Subcutaneous abdominal adipose tissue (tissue), 5 donors: ENCODE measurements at regions not wholly inside any gene's neighbourhood (a gene's known extent, or its start where the extent isn't known, plus 50 kb on each side); places are given as distances from the start of the nearest gene placed in this dataset.

Experiments used
- H3K27ac ChIP-seq: one replicate; pipeline ENCODE4 v1.7.0; 2013; ENCODE audit warnings: low read depth, mild to moderate bottlenecking, inconsistent platforms, low read length, moderate library complexity
- H3K27me3 ChIP-seq, 5 donors: one replicate each; pipeline ENCODE4 v1.7.0; 2013; ENCODE audit warnings: low read length in 5 of 5, inconsistent platforms in 1 of 5; ENCODE audit not compliant: control insufficient read depth in 5 of 5, insufficient read depth in 4 of 5
- H3K36me3 ChIP-seq, 5 donors: one replicate each; pipeline ENCODE4 v1.7.0; 2013; ENCODE audit warnings: low read length in 5 of 5; ENCODE audit not compliant: control insufficient read depth in 5 of 5, insufficient read depth in 5 of 5
- H3K4me1 ChIP-seq, 5 donors: one replicate each; pipeline ENCODE4 v1.7.0; 2013; ENCODE audit warnings: low read length in 5 of 5, mild to moderate bottlenecking in 3 of 5, moderate library complexity in 1 of 5; ENCODE audit not compliant: control insufficient read depth in 5 of 5, insufficient read depth in 5 of 5
- H3K4me3 ChIP-seq, 5 donors: one replicate each; pipeline ENCODE4 v1.7.0; 2013; ENCODE audit warnings: low read length in 5 of 5, low read depth in 1 of 5
- H3K9ac ChIP-seq, 5 donors: one replicate each; pipeline ENCODE4 v1.7.0; 2013; ENCODE audit warnings: low read length in 5 of 5, mild to moderate bottlenecking in 4 of 5, moderate library complexity in 3 of 5
- H3K9me3 ChIP-seq, 5 donors: one replicate each; pipeline ENCODE4 v1.7.0; 2013; ENCODE audit warnings: low read length in 5 of 5; ENCODE audit not compliant: control insufficient read depth in 5 of 5
- donor health status: healthy.
- donor health status: healthy.
- donor health status: healthy.
- donor health status: healthy.
- donor health status: healthy.

GRCh38 chr17:428414-428813 lies 75.8 kb upstream of the RPH3AL start:
- Histone ChIP-seq H3K9ac (no peak overlapping the region), H3K9me3 (peaks cover 0 to 12% (median 5%) of the 10 kb centered on the region in 5 donors), H3K27ac (no peak overlapping the region), H3K27me3 (no peaks in the 10 kb centered on the region), H3K4me1 (peaks cover 0 to 10% (median 0%) of the 10 kb centered on the region in 5 donors), H3K36me3 (no peaks in the 10 kb centered on the region), H3K4me3 (no peak overlapping the region)

GRCh38 chr17:427891-428290 lies 75.3 kb upstream of the RPH3AL start:
- H3K27ac ChIP-seq = no peak overlapping the region
- H3K4me1 ChIP-seq = peaks cover 0 to 12% (median 0%) of the 10 kb centered on the region in 5 donors
- no peak overlapping the region for H3K4me3 ChIP-seq
- H3K36me3 ChIP-seq = no peaks in the 10 kb centered on the region
- H3K9me3 ChIP-seq = peaks cover 0 to 12% (median 5%) of the 10 kb centered on the region in 5 donors
- no peak overlapping the region for H3K9ac ChIP-seq
- no peaks in the 10 kb centered on the region for H3K27me3 ChIP-seq

- Histone ChIP-seq H3K9me3 (peaks cover 0 to 12% (median 5%) of the 10 kb centered on the region in 5 donors), H3K36me3 (no peaks in the 10 kb centered on the region), H3K4me1 (peaks cover 0 to 12% (median 0%) of the 10 kb centered on the region in 5 donors), H3K27ac (no peak overlapping the region), H3K9ac (no peak overlapping the region), H3K4me3 (no peak overlapping the region), H3K27me3 (no peaks in the 10 kb centered on the region)
Observed at GRCh38 chr17:427327-427726, 74.7 kb upstream of the RPH3AL start.

- Histone ChIP-seq H3K4me3 (no peak overlapping the region), H3K9ac (no peak overlapping the region), H3K27me3 (peaks cover 0 to 7% (median 4%) of the 10 kb centered on the region in 5 donors), H3K27ac (no peak overlapping the region), H3K9me3 (peaks cover 0 to 3% (median 0%) of the 10 kb centered on the region in 5 donors), H3K4me1 (peaks cover 0 to 5% (median 0%) of the 10 kb centered on the region in 5 donors), H3K36me3 (no peaks in the 10 kb centered on the region)
Observed at GRCh38 chr17:422196-422930, 69.8 kb upstream of the RPH3AL start.

GRCh38 chr17:420479-421175 lies 68.0 kb upstream of the RPH3AL start:
- H3K4me1 ChIP-seq = peaks cover 0 to 6% (median 0%) of the 10 kb centered on the region in 5 donors

GRCh38 chr17:419073-419735 lies 66.6 kb upstream of the RPH3AL start:
- Histone ChIP-seq H3K9ac (no peak overlapping the region), H3K27ac (no peak overlapping the region), H3K27me3 (peaks cover 4 to 7% (median 6%) of the 10 kb centered on the region in 5 donors), H3K36me3 (no peaks in the 10 kb centered on the region), H3K4me3 (no peak overlapping the region), H3K4me1 (peaks cover 0 to 6% (median 0%) of the 10 kb centered on the region in 5 donors), H3K9me3 (no peaks in the 10 kb centered on the region)

More at GRCh38 chr17:420479-421175, 68.0 kb upstream of the RPH3AL start:
- H3K9ac ChIP-seq = no peak overlapping the region
- H3K36me3 ChIP-seq = no peaks in the 10 kb centered on the region
- H3K27me3 ChIP-seq = peaks cover 4 to 7% (median 6%) of the 10 kb centered on the region in 5 donors
- no peak overlapping the region for H3K27ac ChIP-seq
- no peaks in the 10 kb centered on the region for H3K9me3 ChIP-seq
- H3K4me3 ChIP-seq = no peak overlapping the region

- no peak overlapping the region for H3K9ac ChIP-seq
- no peak overlapping the region for H3K4me3 ChIP-seq
- no peak overlapping the region for H3K27ac ChIP-seq
Observed at GRCh38 chr17:418421-418751, 65.8 kb upstream of the RPH3AL start.

GRCh38 chr17:417691-418420 lies 65.2 kb upstream of the RPH3AL start:
- Histone ChIP-seq H3K9ac (no peak overlapping the region), H3K4me1 (peaks cover 0 to 4% (median 0%) of the 10 kb centered on the region in 5 donors), H3K4me3 (no peak overlapping the region), H3K27ac (no peak overlapping the region), H3K27me3 (peaks cover 4 to 7% (median 6%) of the 10 kb centered on the region in 5 donors), H3K9me3 (no peaks in the 10 kb centered on the region), H3K36me3 (peaks cover 0 to 4% (median 0%) of the 10 kb centered on the region in 5 donors)

More at GRCh38 chr17:418421-418751, 65.8 kb upstream of the RPH3AL start:
- Histone ChIP-seq H3K9me3 (no peaks in the 10 kb centered on the region), H3K36me3 (peaks cover 0 to 4% (median 0%) of the 10 kb centered on the region in 5 donors), H3K27me3 (peaks cover 4 to 7% (median 6%) of the 10 kb centered on the region in 5 donors), H3K4me1 (peaks cover 0 to 6% (median 0%) of the 10 kb centered on the region in 5 donors)

GRCh38 chr17:416293-417206 lies 63.9 kb upstream of the RPH3AL start:
- Histone ChIP-seq H3K27ac (no peak overlapping the region), H3K9ac (peak overlapping the region in 1 of 5 donors; percentile 37), H3K4me3 (no peak overlapping the region)

More at GRCh38 chr17:416293-417206, 63.9 kb upstream of the RPH3AL start:
- Histone ChIP-seq H3K9me3 (no peaks in the 10 kb centered on the region), H3K4me1 (peaks cover 0 to 17% (median 11%) of the 10 kb centered on the region in 5 donors), H3K36me3 (peaks cover 0 to 4% (median 0%) of the 10 kb centered on the region in 5 donors), H3K27me3 (peaks cover 4 to 7% (median 6%) of the 10 kb centered on the region in 5 donors)
